Endothelial cell of umbilical vein (primary cell): ENCODE measurements at regions not wholly inside any gene's neighbourhood (a gene's known extent, or its start where the extent isn't known, plus 50 kb on each side); places are given as distances from the start of the nearest gene placed in this dataset.

Experiments
- BruUV-seq: library from RNA; stranded (reverse); fragments of 400-500 nt; replicated peaks from 2 replicates; lab custom pipeline; 2021; lab: Mats Ljungman, UMichigan
- CTCF ChIA-PET: fragments of 300-600, 350-600 bp; sonication (Branson Sonifier 250); formaldehyde crosslinking; loops from one replicate; lab custom pipeline; 2021; ENCODE audit warnings: antibody characterized with exemption, inconsistent platforms; lab: Charles Lee
- POLR2A ChIA-PET: fragments of 300-600, 350-600 bp; sonication (Branson Sonifier 250); formaldehyde crosslinking; loops from one replicate; lab custom pipeline; 2021; ENCODE audit warnings: antibody characterized with exemption, inconsistent platforms; lab: Charles Lee
- DNase-seq: peaks from one replicate; pipeline ENCODE4 v3.0.0-alpha.2; 2011; ENCODE audit warnings: low read depth, low spot score
- FAIRE-seq: peaks from 2 replicates; lab custom pipeline; 2011; peaks lifted over from hg19 to GRCh38; lab: Jason Lieb, UNC
- H2AFZ ChIP-seq: 2 replicates; pipeline ENCODE4 v1.6.0; 2012; ENCODE audit warnings: low read depth, low read length, control low read depth, inconsistent platforms
- H3K27ac ChIP-seq: 2 replicates; pipeline ENCODE4 v1.5.1; 2011; ENCODE audit warnings: low read depth, mild to moderate bottlenecking, control low read depth, low read length, moderate library complexity; ENCODE audit not compliant: insufficient read depth
- H3K27me3 ChIP-seq, 2 experiments: 2 replicates each; pipeline versions ENCODE4 v1.6.0 to v1.6.1; 2011; ENCODE audit warnings: low read length in 2 of 2, mixed read lengths in 1 of 2; ENCODE audit not compliant: control insufficient read depth in 2 of 2, insufficient read depth in 2 of 2
- H3K36me3 ChIP-seq, 2 experiments: 2 replicates in 1 of 2; 3 replicates in 1 of 2; pipeline ENCODE4 v1.5.1; 2011; ENCODE audit warnings: low read length in 2 of 2, mild to moderate bottlenecking in 1 of 2, moderate library complexity in 1 of 2; ENCODE audit not compliant: control insufficient read depth in 2 of 2, insufficient read depth in 2 of 2; ENCODE audit errors: extremely low read depth in 1 of 2
- H3K4me1 ChIP-seq: 3 replicates; pipeline ENCODE4 v1.5.1; 2011; ENCODE audit warnings: mild to moderate bottlenecking, low read length; ENCODE audit not compliant: control insufficient read depth, insufficient read depth; ENCODE audit errors: extremely low read depth
- H3K4me2 ChIP-seq: 2 replicates; pipeline ENCODE4 v1.6.1; 2011; ENCODE audit warnings: low read length, control low read depth, mixed read lengths; ENCODE audit not compliant: insufficient read depth
- H3K4me3 ChIP-seq, 3 experiments: fragments of 200-600 bp in 1 of 3; sonication (generic), shearing (Covaris generic) in 1 of 3; replicated peaks in 1 of 3; 2 replicates each; pipeline ENCODE4 v1.5.1; 2011 to 2016; ENCODE audit warnings: control low read depth in 3 of 3, low read length in 3 of 3, mild to moderate bottlenecking in 2 of 3, inconsistent platforms in 1 of 3, low read depth in 1 of 3, moderate library complexity in 1 of 3; ENCODE audit not compliant: insufficient read depth in 1 of 3
- H3K79me2 ChIP-seq: 2 replicates; pipeline ENCODE4 v1.6.0; 2012; ENCODE audit warnings: low read length, inconsistent platforms; ENCODE audit not compliant: control insufficient read depth, insufficient read depth
- H3K9ac ChIP-seq: replicated peaks from 2 replicates; pipeline ENCODE3; 2011; ENCODE audit warnings: low read length, control low read depth; ENCODE audit not compliant: insufficient read depth; ENCODE audit errors: extremely low read depth
- H3K9me1 ChIP-seq: replicated peaks from 3 replicates; pipeline ENCODE4 v1.6.0; 2011; ENCODE audit warnings: mild to moderate bottlenecking, low read length; ENCODE audit not compliant: control insufficient read depth, insufficient read depth; ENCODE audit errors: extremely low read depth
- H3K9me3 ChIP-seq: replicated peaks from 2 replicates; pipeline ENCODE4 v1.5.1; 2012; ENCODE audit warnings: low read length, inconsistent platforms; ENCODE audit not compliant: control insufficient read depth, insufficient read depth
- H4K20me1 ChIP-seq: replicated peaks from 2 replicates; pipeline ENCODE3; 2011; ENCODE audit warnings: mild to moderate bottlenecking, low read length; ENCODE audit not compliant: control insufficient read depth, insufficient read depth; ENCODE audit errors: extremely low read depth
- EZH2 ChIP-seq: IDR thresholded peaks from 2 replicates; pipeline ENCODE4 v1.6.1; 2012; ENCODE audit warnings: borderline replicate concordance, low read depth, mild to moderate bottlenecking, moderate library complexity, low read length, inconsistent platforms; ENCODE audit not compliant: severe bottlenecking
- FOS ChIP-seq: IDR thresholded peaks from 2 replicates; pipeline ENCODE4 v1.6.1; 2011; ENCODE audit warnings: mild to moderate bottlenecking, low read length, moderate library complexity, borderline replicate concordance; ENCODE audit not compliant: insufficient read depth
- GATA2 ChIP-seq: IDR thresholded peaks from 2 replicates; pipeline ENCODE4 v1.7.0; 2011; ENCODE audit warnings: low read depth, mild to moderate bottlenecking, moderate library complexity, mixed read lengths, low read length; ENCODE audit not compliant: insufficient read length, insufficient read depth
- JUN ChIP-seq: IDR thresholded peaks from 2 replicates; pipeline ENCODE4 v1.6.1; 2011; ENCODE audit warnings: borderline replicate concordance, low read depth; ENCODE audit not compliant: insufficient read length, insufficient read depth
- MAX ChIP-seq: IDR thresholded peaks from 2 replicates; pipeline ENCODE4 v1.6.1; 2011; ENCODE audit not compliant: insufficient read depth, insufficient read length
- MYC ChIP-seq: IDR thresholded peaks from one replicate; pipeline ENCODE4 v1.6.1; 2011; ENCODE audit warnings: mild to moderate bottlenecking, low read depth, low read length
- POLR2A ChIP-seq: IDR thresholded peaks from 2 replicates; pipeline ENCODE4 v1.6.1; 2012; ENCODE audit warnings: low read depth, mild to moderate bottlenecking, control low read depth, low read length
- POLR2AphosphoS5 ChIP-seq: IDR thresholded peaks from 2 replicates; pipeline ENCODE4 v1.6.1; 2012; ENCODE audit warnings: low read depth, mild to moderate bottlenecking, control low read depth, low read length, moderate library complexity; ENCODE audit not compliant: insufficient read depth
- dilution Hi-C: fragments of 300-500 bp; cut with MboI; formaldehyde crosslinking; loops from one replicate; pipeline ENCODE4 v1.15.0; 2019; ENCODE audit warnings: low sequenced_read_pairs; ENCODE audit not compliant: extremely low pct_ligation_motif_present
- intact Hi-C: fragments of 100-400 bp; cut with micrococcal nuclease; formaldehyde crosslinking; loops from one replicate; pipeline ENCODE4 v1.10.0; 2022
- TF ChIP-seq, protein P1 (sequence below), 2 donors: IDR thresholded peaks; 1 replicate in 1 of 2; 2 replicates in 1 of 2; pipeline ENCODE4 v1.5.1; 2011; ENCODE audit warnings: low read length in 2 of 2, mild to moderate bottlenecking in 2 of 2, moderate library complexity in 2 of 2, control low read depth in 1 of 2, inconsistent platforms in 1 of 2, low read depth in 1 of 2; ENCODE audit not compliant: insufficient read depth in 1 of 2; ENCODE audit errors: extremely low read depth in 1 of 2

GRCh38 chr2:39515273-39515896 is 78.3 kb upstream of the MAP4K3 start:
- dilution Hi-C loops: no loop called here
- Histone ChIP-seq H3K27me3 (no peaks in the 10 kb centered on the region), H3K4me3 (no peak overlapping the region), H2AFZ (no peak overlapping the region), H3K4me1 (peaks cover 54% of the 10 kb centered on the region), H3K36me3 (no peaks in the 10 kb centered on the region), H3K9ac (no peak overlapping the region), H3K79me2 (no peaks in the 10 kb centered on the region), H3K27ac (peak overlapping the region; percentile 91), H4K20me1 (no peaks in the 10 kb centered on the region), H3K4me2 (no peak overlapping the region), H3K9me3 (no peaks in the 10 kb centered on the region), H3K9me1 (no peaks in the 10 kb centered on the region)
- TF ChIP-seq JUN (no peak), MYC (no peak), GATA2 (no peak), MAX (no peak), POLR2AphosphoS5 (no peak), FOS (no peak), EZH2 (no peak), POLR2A (no peak)
- TF ChIP-seq, protein P1, sequence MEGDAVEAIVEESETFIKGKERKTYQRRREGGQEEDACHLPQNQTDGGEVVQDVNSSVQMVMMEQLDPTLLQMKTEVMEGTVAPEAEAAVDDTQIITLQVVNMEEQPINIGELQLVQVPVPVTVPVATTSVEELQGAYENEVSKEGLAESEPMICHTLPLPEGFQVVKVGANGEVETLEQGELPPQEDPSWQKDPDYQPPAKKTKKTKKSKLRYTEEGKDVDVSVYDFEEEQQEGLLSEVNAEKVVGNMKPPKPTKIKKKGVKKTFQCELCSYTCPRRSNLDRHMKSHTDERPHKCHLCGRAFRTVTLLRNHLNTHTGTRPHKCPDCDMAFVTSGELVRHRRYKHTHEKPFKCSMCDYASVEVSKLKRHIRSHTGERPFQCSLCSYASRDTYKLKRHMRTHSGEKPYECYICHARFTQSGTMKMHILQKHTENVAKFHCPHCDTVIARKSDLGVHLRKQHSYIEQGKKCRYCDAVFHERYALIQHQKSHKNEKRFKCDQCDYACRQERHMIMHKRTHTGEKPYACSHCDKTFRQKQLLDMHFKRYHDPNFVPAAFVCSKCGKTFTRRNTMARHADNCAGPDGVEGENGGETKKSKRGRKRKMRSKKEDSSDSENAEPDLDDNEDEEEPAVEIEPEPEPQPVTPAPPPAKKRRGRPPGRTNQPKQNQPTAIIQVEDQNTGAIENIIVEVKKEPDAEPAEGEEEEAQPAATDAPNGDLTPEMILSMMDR (IDR thresholded peaks at IDR 0.05; ENCODE audit: extremely low read depth in 1 of 2, insufficient read depth in 1 of 2, low read depth in 1 of 2, low read length in 2 of 2): no peak
- ChIA-PET CTCF (interaction anchor here (0.7 to 8.0 kb wide), 11 partner anchors 16 to 214 kb away, joined by 3 to 73 read pairs (median 5); no protein-coding TSS in a partner anchor), POLR2A (no interaction called here)
- BruUV-seq: no TSS peak
- DNase-seq (no peak), FAIRE-seq (no peak)
- intact Hi-C loops: no loop called here
